GM21360 (cell line): ENCODE measurements at regions not wholly inside any gene's neighbourhood (a gene's known extent, or its start where the extent isn't known, plus 50 kb on each side); places are given as distances from the start of the nearest gene placed in this dataset.
"Not testable (repeated sequence)": the region's sequence is repeated elsewhere in the genome, so short reads cannot be mapped to it uniquely, and the experiment has no call there.

Source experiments
- ATAC-seq: cut with Tn5 transposase; IDR thresholded peaks from one replicate; pipeline ENCODE4 v1.9.1; 2021; ENCODE audit warnings: mild to moderate bottlenecking, moderate library complexity; ENCODE audit not compliant: unreplicated experiment

GRCh38 chr2:52115750-52116149, 1083.8 kb upstream of the NRXN1 start:
- ATAC-seq, result no peak

GRCh38 chr2:52113338-52113737, 1081.4 kb upstream of the NRXN1 start:
- no peak for ATAC-seq

GRCh38 chr2:52112141-52112540, 1080.2 kb upstream of the NRXN1 start:
- ATAC-seq, result no peak

- ATAC-seq, result no peak
Observed at GRCh38 chr2:52107124-52107523, 1075.2 kb upstream of the NRXN1 start.

- ATAC-seq, result no peak
Observed at GRCh38 chr2:52097071-52097470, 1065.1 kb upstream of the NRXN1 start.

- no peak for ATAC-seq
Observed at GRCh38 chr2:52084759-52085158, 1052.8 kb upstream of the NRXN1 start.

- ATAC-seq, result no peak
Observed at GRCh38 chr2:52083214-52083613, 1051.3 kb upstream of the NRXN1 start.

- no peak for ATAC-seq
Observed at GRCh38 chr2:52082646-52083045, 1050.7 kb upstream of the NRXN1 start.

GRCh38 chr2:52079602-52080001, 1047.7 kb upstream of the NRXN1 start:
- ATAC-seq, result no peak

- ATAC-seq, result peak; percentile 70
Observed at GRCh38 chr2:52077159-52077558, 1045.2 kb upstream of the NRXN1 start.

- ATAC-seq, result peak; percentile 53
Observed at GRCh38 chr2:52074130-52074719, 1042.3 kb upstream of the NRXN1 start.

GRCh38 chr2:52072949-52073348, 1041.0 kb upstream of the NRXN1 start:
- ATAC-seq, result no peak

GRCh38 chr2:52070665-52071064, 1038.7 kb upstream of the NRXN1 start:
- no peak for ATAC-seq

GRCh38 chr2:52064234-52064633, 1032.3 kb upstream of the NRXN1 start:
- no peak for ATAC-seq

- no peak for ATAC-seq
Observed at GRCh38 chr2:52054824-52055223, 1022.9 kb upstream of the NRXN1 start.

GRCh38 chr2:52036853-52037252, 1004.9 kb upstream of the NRXN1 start:
- ATAC-seq, result no peak

- no peak for ATAC-seq
Observed at GRCh38 chr2:52036024-52036423, 1004.1 kb upstream of the NRXN1 start.

GRCh38 chr2:52035391-52035790, 1003.5 kb upstream of the NRXN1 start:
- ATAC-seq, result no peak

- ATAC-seq, result no peak
Observed at GRCh38 chr2:52034706-52035105, 1002.8 kb upstream of the NRXN1 start.

GRCh38 chr2:52022006-52022405, 990.1 kb upstream of the NRXN1 start:
- ATAC-seq, result no peak

GRCh38 chr2:52017646-52018235, 985.8 kb upstream of the NRXN1 start:
- no peak for ATAC-seq

GRCh38 chr2:52006821-52007366, 975.0 kb upstream of the NRXN1 start:
- not testable (repeated sequence) for ATAC-seq
